PC-9 (cell line): ENCODE measurements at regions not wholly inside any gene's neighbourhood (a gene's known extent, or its start where the extent isn't known, plus 50 kb on each side); places are given as distances from the start of the nearest gene placed in this dataset.

Experiments used
- EZH2 ChIP-seq: fragments of 200-600 bp; sonication (generic); IDR thresholded peaks from 2 replicates; pipeline ENCODE4 v1.8.0; 2017; ENCODE audit warnings: antibody characterized with exemption, low read depth
- TF ChIP-seq, protein P1 (sequence below): fragments of 200-600 bp; sonication (generic); conservative IDR thresholded peaks from 2 replicates; pipeline ENCODE4 v1.6.1; 2017; ENCODE audit warnings: mixed run types, antibody characterized with exemption, mild to moderate bottlenecking, moderate library complexity

DNA sequence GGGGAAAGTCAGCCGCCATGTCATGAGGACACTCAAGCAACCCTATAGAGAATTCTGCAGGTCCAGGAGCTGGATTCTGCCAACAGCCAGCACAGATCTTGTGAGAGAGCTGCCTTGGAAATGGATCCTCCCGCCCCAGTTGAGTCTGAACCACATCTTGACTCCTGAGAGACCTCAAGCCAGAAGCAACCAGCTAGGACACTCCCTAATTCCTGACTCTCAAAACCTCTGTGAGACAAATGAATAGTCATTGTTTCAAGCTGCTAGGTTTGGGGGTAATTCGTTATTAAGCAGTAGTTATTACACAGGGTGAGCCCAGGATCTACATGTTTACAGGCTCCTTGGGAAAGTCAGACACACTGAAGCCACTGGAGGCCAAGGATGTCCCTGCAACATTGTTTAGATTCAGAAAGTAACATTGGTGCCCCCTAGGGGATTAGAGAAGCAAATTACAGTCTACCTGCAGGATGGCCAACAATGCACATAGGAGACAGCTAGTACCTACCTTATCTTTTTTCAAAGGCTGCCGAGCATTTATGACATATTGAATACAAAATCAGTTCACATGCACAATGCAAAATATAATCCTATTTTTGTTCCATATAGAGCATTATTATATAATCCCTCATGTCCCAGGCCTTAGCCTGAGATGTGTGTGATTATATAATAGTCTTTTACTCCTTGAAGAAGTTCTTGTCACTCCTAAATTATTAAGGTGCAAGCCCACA, 57.9 kb upstream of the FICD start:
- TF ChIP-seq, protein P1, sequence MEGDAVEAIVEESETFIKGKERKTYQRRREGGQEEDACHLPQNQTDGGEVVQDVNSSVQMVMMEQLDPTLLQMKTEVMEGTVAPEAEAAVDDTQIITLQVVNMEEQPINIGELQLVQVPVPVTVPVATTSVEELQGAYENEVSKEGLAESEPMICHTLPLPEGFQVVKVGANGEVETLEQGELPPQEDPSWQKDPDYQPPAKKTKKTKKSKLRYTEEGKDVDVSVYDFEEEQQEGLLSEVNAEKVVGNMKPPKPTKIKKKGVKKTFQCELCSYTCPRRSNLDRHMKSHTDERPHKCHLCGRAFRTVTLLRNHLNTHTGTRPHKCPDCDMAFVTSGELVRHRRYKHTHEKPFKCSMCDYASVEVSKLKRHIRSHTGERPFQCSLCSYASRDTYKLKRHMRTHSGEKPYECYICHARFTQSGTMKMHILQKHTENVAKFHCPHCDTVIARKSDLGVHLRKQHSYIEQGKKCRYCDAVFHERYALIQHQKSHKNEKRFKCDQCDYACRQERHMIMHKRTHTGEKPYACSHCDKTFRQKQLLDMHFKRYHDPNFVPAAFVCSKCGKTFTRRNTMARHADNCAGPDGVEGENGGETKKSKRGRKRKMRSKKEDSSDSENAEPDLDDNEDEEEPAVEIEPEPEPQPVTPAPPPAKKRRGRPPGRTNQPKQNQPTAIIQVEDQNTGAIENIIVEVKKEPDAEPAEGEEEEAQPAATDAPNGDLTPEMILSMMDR, result peak; percentile 68
- no peak for TF ChIP-seq EZH2
